Hematopoietic multipotent progenitor cell (in vitro differentiated cells): ENCODE measurements at regions not wholly inside any gene's neighbourhood (a gene's known extent, or its start where the extent isn't known, plus 50 kb on each side); places are given as distances from the start of the nearest gene placed in this dataset.
"Not testable (repeated sequence)": the region's sequence is repeated elsewhere in the genome, so short reads cannot be mapped to it uniquely, and the experiment has no call there.

Experiments
- DNase-seq, 3 donors: peaks; one replicate each; pipeline ENCODE4 v3.0.0-alpha.2; 2011 to 2015; ENCODE audit warnings: low read depth in 2 of 3, low spot score in 2 of 3

DNA sequence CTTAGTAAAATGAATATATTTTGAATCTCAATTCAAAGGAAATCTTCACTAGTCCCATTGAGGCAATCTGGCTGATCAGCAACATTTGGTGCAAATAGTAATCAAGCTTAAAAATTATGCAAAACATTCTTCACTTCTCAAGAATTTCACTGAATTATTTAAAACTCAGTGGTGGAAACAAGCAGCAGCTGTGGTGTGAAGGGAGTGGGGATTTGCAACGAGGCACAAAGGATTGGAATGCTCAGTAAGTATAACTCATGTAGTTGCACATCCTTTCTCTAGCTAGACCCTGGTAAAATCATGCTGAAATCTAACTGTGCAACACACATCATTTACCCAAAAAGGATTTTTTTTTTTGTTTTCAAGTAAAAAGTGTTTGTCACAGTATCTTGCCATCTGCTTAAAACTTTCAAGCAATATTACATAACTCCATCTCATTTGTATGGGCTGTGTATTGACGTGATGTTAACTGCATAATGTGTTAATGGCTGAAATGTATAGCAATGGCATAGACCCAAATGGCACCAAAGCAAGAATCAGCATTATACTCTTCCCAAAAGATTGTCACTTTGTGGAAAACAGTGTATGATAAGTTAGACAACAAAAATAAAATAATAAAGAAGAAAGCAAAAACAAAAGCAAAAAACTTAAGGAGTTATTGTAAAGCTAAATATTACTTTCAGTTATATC is 816.6 kb downstream of the EPHA3 start:
- no peak for DNase-seq

DNA sequence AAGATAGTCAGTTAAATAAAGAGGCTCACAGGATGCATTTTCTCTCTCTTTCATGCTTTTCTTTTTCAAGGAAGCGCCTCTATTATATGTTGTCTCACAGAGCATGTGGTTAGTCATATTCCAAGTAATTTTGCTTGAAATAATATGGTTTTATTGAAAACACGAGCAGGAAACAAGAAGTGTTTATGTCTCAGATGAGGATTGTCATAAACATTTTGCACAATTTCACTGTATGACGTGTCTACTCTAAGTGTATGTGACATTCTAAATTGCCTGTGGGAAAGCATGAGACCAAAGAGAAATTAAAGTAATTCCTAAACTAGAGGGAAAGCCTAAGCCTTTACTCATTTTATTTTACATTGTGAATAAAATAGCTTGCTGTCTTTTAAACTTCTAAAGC is 818.6 kb downstream of the EPHA3 start:
- no peak for DNase-seq

DNA sequence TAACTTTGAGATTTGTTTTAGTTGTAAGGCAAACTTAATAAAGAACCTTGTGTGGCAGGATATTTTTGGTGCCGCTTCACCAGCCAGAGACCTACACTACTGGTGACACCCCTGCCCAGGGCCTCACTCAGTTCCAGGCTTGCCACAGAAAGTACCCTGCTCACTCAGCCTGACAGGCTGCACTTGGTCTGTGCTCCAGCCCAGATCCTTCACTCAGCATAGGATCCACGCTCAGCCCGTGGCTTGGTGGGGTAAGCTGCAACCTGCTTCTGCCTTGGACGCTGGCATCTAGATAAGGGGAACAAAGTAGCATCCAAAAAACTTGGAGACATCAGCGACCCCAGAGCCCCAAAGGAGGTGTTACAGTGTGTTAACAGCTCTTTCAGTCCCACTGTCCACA is 825.5 kb downstream of the EPHA3 start:
- DNase-seq = no peak

DNA sequence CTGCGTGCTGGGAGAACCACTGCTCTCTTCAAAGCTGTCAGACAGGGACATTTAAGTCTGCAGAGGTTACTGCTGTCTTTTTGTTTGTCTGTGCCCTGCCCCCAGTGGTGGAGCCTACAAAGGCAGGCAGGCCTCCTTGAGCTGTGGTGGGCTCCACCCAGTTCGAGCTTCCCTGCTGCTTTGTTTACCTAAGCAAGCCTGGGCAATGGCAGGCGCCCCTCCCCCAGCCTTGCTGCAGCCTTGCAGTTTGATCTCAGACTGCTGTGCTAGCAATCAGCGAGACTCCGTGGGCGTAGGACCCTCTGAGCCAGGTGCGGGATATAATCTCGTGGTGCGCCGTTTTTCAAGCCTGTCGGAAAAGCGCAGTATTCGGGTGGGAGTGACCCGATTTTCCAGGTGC is 837.0 kb downstream of the EPHA3 start:
- DNase-seq = not testable (repeated sequence)

DNA sequence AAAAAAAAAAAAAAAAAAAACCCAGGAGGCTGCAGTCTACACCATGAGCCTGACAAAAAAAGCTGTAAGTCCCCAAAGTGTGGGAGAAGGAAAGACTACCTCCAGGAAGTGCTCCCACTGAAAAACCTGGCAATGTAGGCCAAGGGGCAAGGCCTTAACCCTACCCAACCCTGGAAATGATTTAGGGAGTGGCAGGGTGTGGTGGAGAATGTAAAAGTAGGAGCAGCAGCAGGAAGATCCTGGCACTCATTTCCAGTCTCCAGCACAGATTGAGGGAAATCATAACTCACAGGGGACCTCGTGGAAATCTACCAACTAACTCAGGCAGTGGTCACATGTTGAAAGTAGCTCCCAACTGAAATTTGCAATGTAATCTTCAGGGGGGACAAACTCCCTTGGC is 839.5 kb downstream of the EPHA3 start:
- DNase-seq = no peak

DNA sequence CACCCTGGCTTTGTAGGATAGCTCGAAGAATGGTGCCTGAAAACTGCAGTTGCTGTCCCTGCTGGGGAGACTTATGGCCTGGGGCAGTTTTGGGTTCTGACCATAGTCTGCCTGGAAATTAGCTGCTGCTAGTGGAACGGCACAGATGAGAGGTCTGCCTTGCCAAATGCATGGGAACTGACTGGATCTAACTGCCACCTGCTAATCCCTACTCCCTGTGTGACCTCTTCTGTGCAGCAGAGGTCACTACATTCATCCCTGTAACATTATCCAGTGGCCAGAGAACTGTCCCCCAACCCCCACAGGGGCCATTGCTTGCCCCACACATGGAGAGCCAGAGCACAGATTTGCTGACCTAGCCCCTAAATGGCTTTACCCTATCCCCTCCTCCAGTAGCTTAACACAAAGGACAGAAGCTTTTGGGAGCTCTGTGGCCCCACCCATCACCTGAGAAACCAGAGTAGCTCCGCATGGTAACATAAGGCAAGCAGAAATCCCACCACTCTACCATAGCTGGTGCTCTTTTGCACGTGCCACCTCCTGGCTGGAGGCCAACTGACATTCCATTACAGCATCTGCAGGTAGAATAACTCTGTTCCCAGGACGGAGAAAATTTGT is 840.0 kb downstream of the EPHA3 start:
- no peak for DNase-seq

DNA sequence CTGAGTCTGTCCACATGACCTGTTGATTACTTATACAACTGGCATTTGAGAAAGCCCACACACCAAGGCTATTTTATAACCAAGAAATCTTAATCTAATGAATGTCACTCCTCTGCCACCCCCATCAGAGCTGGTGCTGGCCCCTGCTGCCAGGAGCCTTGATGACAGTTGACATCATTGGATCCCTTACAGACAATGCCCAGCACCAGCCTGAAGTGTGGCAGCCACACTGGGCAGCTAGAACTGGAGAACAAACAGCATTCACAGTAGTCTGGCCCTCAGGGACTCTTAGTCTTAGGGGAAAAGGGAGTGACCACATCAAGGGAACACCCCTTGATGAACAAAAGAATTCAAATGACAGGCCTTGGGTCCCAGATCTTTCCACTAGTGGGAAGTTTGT is 840.6 kb downstream of the EPHA3 start:
- DNase-seq = no peak

DNA sequence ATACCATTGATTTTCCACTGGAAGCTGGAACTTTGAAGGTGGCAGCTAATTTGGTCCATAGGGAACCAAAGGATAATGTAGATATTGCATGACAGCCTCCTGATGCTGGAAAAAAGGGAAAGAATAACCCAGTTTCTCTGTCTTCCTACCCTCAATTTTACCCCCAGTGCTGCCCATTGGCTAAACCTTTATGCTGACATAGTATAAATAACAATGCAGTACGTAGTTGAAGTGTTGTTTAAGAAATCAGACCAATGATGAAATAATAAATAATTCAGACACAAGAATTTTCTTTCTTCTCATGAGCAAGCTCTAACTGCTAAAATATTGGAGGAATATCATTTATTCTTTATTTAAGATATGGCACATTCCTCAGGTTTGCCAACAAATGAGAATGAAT is 843.4 kb downstream of the EPHA3 start:
- DNase-seq = no peak

DNA sequence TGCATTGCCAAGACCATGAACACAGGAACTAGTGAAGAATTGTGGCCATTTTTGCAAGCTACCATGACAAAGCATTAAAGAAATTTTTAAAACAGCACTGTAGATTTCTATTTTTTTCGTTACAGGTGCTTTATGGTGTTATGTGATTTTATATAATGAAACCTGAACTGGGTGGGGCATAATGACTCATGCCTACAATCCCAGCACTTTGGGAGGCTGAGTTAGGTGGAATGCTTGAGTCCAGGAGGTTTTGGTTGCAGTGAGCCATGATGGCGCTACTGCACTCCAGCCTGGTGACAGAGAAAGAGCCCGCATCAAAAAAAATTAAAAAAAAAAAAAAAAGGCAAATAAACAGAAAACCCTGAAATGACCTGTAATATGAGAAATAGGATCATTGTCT is 846.7 kb downstream of the EPHA3 start:
- no peak for DNase-seq

DNA sequence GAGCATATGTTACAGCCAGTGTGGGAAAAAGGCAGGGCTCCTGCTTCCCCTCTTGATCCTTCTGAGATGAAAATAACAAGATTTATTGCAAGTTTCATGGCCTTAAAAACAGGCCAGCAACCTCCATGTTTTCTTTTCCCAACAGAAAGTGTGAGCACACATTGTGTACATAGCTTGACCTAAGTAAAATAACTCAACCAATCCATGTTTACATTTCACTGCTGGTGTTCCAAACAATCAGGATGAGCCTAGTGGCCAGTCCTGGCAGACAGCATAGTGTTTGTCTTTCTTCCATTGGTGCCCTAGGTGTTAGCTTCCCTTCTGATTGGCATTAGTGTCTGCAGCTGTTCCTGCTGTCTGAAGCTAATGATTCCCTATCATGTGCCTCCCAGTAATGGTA is 847.7 kb downstream of the EPHA3 start:
- no peak for DNase-seq

DNA sequence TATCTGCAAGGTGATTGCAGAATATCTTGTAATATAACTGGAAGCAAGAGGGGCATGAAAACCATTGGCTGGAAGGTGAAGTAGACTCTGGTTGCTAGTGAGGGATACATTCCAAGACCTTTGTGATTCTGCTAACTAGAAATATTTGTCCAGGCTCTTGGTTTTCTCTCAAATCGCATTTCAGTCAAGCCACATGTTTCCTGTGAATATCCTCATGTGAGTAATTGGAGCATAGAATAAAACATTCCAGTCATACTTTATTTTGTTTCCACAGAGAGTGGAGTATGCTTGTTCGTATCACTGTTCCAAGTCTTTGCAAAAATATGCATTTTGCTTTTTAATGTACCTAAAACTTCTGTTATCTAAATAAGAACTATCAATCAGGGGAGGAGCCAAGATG is 850.0 kb downstream of the EPHA3 start:
- no peak for DNase-seq

DNA sequence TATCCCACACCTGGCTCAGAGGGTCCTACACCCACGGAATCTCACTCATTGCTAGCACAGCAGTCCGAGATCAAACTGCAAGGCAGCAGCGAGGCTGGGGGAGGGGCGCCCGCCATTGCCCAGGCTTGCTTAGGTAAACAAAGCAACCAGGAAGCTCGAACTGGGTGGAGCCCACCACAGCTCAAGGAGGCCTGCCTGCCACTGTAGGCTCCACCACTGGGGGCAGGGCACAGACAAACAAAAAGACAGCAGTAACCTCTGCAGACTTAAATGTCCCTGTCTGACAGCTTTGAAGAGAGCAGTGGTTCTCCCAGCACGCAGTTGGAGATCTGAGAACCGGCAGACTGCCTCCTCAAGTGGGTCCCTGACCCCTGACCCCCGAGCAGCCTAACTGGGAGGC is 850.7 kb downstream of the EPHA3 start:
- DNase-seq = not testable (repeated sequence)

DNA sequence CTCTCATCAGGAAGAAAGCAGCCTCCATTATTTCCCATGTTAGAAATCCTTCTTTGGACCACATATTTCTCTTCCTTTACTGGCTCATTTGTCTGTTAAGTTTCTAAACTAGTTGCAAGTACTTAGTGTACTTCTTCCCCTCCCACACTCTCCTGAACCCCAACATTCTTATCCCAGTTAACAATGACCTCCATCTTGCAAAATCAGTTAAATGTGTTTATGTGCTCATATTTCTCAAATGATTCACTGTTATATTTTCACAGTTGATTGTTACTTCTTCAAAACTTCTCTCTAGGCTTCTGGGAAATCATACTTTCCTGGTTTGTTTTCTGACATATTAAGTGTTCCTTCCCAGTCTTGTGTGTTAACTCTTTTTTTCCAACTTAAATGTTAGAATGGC is 856.9 kb downstream of the EPHA3 start:
- no peak for DNase-seq

DNA sequence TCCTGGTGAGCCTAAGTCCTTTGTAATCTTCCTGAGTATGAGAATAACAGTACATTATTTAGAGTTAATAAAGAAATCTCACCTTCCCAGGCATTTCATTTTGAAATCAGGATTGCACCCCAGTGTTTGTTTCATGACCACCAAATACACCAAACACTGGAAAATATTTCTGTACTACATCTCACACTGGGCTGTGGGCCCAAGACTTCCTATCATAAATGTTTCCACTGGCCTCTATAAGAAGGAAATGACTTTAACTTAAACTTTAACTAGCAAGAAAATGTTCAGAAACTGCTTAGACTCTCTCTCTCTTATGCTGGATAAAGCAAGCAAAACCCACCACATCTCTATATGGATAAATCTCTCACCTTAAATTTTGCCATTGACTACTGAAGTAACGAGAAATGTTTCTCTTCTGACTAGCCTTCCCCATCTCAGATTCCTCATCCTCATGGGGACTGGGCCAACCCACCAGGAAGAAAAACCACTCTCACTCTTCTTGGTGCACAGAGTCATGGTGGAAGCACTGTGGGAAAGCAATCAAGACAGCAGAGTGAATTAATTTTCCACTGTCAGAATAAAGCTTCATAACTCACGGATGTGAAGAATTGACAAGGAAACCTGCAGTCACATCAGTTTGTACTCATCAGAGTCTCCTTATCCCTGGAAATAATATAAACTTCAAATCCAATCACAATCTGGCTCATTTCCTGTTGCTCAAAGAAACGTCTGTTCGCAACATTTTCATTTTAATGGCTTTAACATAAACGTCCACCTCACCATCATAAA is 859.6 kb downstream of the EPHA3 start:
- DNase-seq = no peak

DNA sequence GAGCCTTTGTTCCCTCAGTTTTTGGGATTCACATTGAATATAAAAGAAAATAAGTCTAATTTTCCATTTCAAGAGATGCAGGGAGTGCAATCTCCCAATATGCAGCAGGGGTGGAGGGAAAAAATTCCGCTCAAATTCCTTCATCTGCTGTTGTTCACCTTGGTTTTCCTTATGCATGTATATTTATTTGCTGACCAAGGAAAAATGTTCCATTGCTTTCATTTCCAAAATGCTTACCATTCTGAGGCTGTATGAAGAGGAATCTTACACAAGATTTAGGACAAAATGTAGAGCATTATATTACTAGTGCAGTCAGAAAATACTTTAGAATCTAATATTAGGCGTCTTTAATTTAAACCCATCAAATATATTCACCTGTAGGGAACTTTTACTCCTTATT is 863.9 kb downstream of the EPHA3 start:
- DNase-seq = no peak

DNA sequence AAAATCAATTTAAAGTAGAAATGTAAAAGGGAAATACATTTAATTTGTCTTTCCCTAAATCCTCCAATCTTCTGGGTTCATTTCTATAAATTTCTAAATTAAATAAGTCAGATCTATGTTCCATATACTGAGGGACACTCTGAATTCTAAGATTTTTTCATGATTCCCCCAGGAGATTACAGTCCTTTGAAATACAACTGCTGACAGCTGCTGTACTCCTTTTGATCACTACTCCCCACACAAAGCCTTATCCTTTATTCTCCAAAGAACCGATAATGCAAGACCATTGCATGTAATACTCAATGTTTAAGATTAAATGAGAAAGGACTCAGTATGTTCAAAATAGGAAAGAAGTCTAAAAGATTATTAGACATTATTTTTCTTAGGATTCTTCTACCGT is 865.7 kb downstream of the EPHA3 start:
- DNase-seq = no peak

DNA sequence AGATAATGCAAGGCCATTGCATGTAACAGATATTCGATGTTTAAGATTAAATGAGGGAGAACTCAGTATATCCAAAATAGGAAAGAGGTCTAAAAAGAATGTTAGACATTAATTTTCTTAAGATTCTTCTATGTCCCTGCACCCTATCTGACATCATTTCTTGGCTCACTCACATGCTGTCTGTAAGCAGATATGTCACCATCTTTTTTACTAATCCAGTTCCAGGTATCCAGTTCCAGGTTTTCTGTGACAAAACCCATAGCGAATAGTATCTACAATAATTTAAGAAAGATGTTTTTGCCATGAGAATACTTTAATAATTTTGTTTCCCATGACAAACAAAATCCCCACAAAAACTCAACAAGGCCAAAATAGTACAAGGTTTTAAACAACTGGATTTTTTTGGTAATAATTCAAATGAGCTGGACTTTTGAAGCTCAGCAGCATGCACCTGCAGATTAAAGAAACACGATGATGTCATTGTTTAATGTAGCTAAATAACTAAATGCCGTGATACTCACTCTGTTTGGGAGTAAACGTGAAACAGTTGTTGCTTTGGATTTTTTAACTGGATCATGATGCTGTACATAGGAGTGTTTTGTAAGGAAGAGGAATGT is 867.6 kb downstream of the EPHA3 start:
- DNase-seq = no peak

DNA sequence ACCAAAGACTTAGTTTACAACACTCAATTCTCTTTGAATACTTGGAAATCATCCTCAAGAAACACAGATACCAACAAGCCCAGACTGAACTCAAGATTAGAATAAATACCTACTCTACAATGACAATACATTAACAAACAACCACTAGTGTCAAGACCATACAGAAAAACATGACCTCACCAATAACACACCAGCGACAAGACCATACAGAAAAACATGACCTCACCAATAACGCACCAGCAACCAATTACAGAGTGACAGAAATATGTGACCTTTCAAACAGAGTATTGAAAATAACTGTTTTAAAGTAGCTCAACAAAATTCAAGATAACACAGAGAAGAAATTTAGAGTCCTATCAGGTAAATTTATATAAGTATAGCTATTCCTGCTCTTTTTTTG is 876.0 kb downstream of the EPHA3 start:
- DNase-seq = no peak

DNA sequence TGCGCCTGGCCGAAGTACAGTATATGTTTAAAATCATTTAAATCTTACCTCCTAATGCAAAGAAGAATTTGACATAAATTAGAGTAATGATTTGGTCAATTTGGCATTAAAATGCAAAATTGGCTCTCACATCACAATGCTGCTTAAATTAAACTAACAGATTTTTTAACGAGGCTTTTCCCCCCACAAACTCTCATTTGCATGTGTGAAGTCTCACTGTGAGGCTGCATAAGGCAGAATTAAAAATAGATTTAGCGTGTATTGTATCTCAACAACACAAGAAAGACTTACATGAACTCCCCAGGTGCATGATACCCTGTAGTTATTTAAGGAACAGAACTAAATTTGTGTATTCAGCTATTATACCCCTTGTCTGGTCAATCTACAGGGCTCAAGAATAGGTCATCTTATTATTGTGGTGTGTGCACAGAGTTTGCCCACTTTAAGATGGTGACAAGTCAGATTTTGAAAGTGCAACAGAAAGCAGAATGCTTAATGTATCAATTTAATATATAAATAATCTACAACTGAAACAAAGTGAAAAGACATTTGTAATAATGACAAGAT is 897.9 kb downstream of the EPHA3 start:
- DNase-seq = no peak

DNA sequence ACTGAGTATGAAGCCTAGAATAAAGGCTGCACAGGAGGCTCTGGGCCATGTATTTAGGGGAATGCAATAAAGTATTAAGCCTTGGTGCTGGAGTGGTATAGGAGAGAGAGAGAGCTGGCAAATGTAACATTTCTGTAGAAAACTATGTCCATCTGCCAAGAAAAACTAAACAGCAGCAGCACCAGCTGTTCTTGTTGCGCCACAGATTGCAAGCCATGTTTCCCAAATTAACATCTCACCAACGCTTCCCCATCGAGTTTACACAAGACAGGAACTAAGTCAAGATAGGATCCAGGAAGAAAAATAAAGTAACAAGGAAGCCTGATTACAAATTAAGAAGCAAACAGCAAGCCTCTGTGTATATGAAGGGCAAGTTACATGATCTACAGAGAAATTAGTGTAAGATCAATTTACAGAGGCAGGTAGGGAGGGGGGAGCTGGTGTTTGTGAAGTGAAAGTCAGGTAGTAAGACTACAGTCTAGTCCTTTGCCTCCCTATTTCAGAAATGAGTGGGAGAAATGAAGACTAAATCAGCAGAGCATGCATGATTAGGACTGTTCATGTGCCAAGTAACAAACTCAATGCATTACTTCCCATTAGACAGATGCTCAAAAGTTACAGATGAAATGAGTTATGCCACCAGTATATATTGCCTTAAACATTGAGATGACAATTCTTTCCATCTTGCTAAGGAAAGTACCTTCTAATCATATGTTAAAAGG is 900.5 kb downstream of the EPHA3 start:
- DNase-seq = no peak

DNA sequence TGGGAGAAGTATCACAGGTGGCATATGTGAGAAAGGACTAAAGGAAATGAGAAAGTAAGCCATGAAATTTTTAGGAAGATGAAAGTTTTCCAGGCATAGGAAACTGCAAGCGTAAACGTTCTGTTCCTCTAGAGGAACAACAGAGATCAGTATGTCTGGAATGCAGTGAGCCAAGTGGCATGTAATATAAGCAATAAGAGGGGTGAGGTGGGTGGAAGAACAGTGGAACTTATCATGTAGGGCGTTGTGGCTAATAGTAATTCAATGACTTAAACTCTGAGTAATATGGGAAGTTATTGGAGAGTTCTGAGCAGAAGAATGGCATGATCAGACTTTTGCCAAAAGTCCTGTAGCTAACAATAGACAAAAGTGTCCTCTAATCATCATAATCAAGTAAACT is 902.9 kb downstream of the EPHA3 start:
- DNase-seq = no peak
